ENCODE measurements at regions not wholly inside any gene's neighbourhood (a gene's known extent, or its start where the extent isn't known, plus 50 kb on each side); places are given as distances from the start of the nearest gene placed in this dataset.

GRCh38 chr4:183763990-183764754 is 105.1 kb downstream of the TRAPPC11 start:
- H3K27me3 ChIP-seq (ENCODE audit: control insufficient read depth in 1 of 2, insufficient read depth in 2 of 2, low read length in 2 of 2): no peaks in the 10 kb centered on the region

GRCh38 chr4:183765251-183765911 is 106.3 kb downstream of the TRAPPC11 start:
- Histone ChIP-seq H3K9ac (ENCODE audit: low read length) (no peak overlapping the region), H3K4me1 (ENCODE audit: insufficient read depth, low read length) (no peaks in the 10 kb centered on the region), H3K27ac (ENCODE audit: low read depth, low read length) (no peak overlapping the region), H3K9me3 (ENCODE audit: low read length) (no peaks in the 10 kb centered on the region), H3K4me3 (ENCODE audit: low read depth in 1 of 2, low read length in 2 of 2) (no peak overlapping the region), H3K27me3 (ENCODE audit: control insufficient read depth in 1 of 2, insufficient read depth in 2 of 2, low read length in 2 of 2) (no peaks in the 10 kb centered on the region), H3K36me3 (ENCODE audit: insufficient read depth, low read length) (no peaks in the 10 kb centered on the region)

More at GRCh38 chr4:183763990-183764754, 105.1 kb downstream of the TRAPPC11 start:
- H3K4me3 ChIP-seq (ENCODE audit: low read depth in 1 of 2, low read length in 2 of 2): no peak overlapping the region
- H3K27ac ChIP-seq (ENCODE audit: low read depth, low read length): no peak overlapping the region
- H3K4me1 ChIP-seq (ENCODE audit: insufficient read depth, low read length): no peaks in the 10 kb centered on the region
- no peaks in the 10 kb centered on the region for H3K36me3 ChIP-seq (ENCODE audit: insufficient read depth, low read length)
- no peak overlapping the region for H3K9ac ChIP-seq (ENCODE audit: low read length)
- H3K9me3 ChIP-seq (ENCODE audit: low read length): no peaks in the 10 kb centered on the region

GRCh38 chr4:183766140-183766539 is 107.0 kb downstream of the TRAPPC11 start:
- Histone ChIP-seq H3K4me3 (ENCODE audit: low read depth in 1 of 2, low read length in 2 of 2) (no peak overlapping the region), H3K36me3 (ENCODE audit: insufficient read depth, low read length) (no peaks in the 10 kb centered on the region), H3K9ac (ENCODE audit: low read length) (no peak overlapping the region), H3K9me3 (ENCODE audit: low read length) (no peaks in the 10 kb centered on the region), H3K4me1 (ENCODE audit: insufficient read depth, low read length) (no peaks in the 10 kb centered on the region), H3K27ac (ENCODE audit: low read depth, low read length) (no peak overlapping the region), H3K27me3 (ENCODE audit: control insufficient read depth in 1 of 2, insufficient read depth in 2 of 2, low read length in 2 of 2) (no peaks in the 10 kb centered on the region)

- Histone ChIP-seq H3K27me3 (ENCODE audit: control insufficient read depth in 1 of 2, insufficient read depth in 2 of 2, low read length in 2 of 2) (no peaks in the 10 kb centered on the region), H3K27ac (ENCODE audit: low read depth, low read length) (no peak overlapping the region), H3K4me3 (ENCODE audit: low read depth in 1 of 2, low read length in 2 of 2) (no peak overlapping the region), H3K4me1 (ENCODE audit: insufficient read depth, low read length) (no peaks in the 10 kb centered on the region), H3K9me3 (ENCODE audit: low read length) (no peaks in the 10 kb centered on the region), H3K9ac (ENCODE audit: low read length) (no peak overlapping the region), H3K36me3 (ENCODE audit: insufficient read depth, low read length) (no peaks in the 10 kb centered on the region)
Measured at GRCh38 chr4:183770906-183771305, 111.8 kb downstream of the TRAPPC11 start.

GRCh38 chr4:183772361-183772760 is 113.3 kb downstream of the TRAPPC11 start:
- no peaks in the 10 kb centered on the region for H3K27me3 ChIP-seq (ENCODE audit: control insufficient read depth in 1 of 2, insufficient read depth in 2 of 2, low read length in 2 of 2)

GRCh38 chr4:183773790-183774189 is 114.7 kb downstream of the TRAPPC11 start:
- no peaks in the 10 kb centered on the region for H3K9me3 ChIP-seq (ENCODE audit: low read length)
- no peaks in the 10 kb centered on the region for H3K27me3 ChIP-seq (ENCODE audit: control insufficient read depth in 1 of 2, insufficient read depth in 2 of 2, low read length in 2 of 2)
- H3K4me3 ChIP-seq (ENCODE audit: low read depth in 1 of 2, low read length in 2 of 2): no peak overlapping the region
- no peaks in the 10 kb centered on the region for H3K36me3 ChIP-seq (ENCODE audit: insufficient read depth, low read length)
- no peaks in the 10 kb centered on the region for H3K4me1 ChIP-seq (ENCODE audit: insufficient read depth, low read length)
- no peak overlapping the region for H3K9ac ChIP-seq (ENCODE audit: low read length)
- H3K27ac ChIP-seq (ENCODE audit: low read depth, low read length): no peak overlapping the region

More at GRCh38 chr4:183772361-183772760, 113.3 kb downstream of the TRAPPC11 start:
- H3K9me3 ChIP-seq (ENCODE audit: low read length): no peaks in the 10 kb centered on the region
- no peak overlapping the region for H3K9ac ChIP-seq (ENCODE audit: low read length)
- H3K27ac ChIP-seq (ENCODE audit: low read depth, low read length): no peak overlapping the region
- no peaks in the 10 kb centered on the region for H3K4me1 ChIP-seq (ENCODE audit: insufficient read depth, low read length)
- no peaks in the 10 kb centered on the region for H3K36me3 ChIP-seq (ENCODE audit: insufficient read depth, low read length)
- H3K4me3 ChIP-seq (ENCODE audit: low read depth in 1 of 2, low read length in 2 of 2): no peak overlapping the region

- no peaks in the 10 kb centered on the region for H3K4me1 ChIP-seq (ENCODE audit: insufficient read depth, low read length)
- H3K36me3 ChIP-seq (ENCODE audit: insufficient read depth, low read length): no peaks in the 10 kb centered on the region
- H3K27me3 ChIP-seq (ENCODE audit: control insufficient read depth in 1 of 2, insufficient read depth in 2 of 2, low read length in 2 of 2): no peaks in the 10 kb centered on the region
- no peak overlapping the region for H3K9ac ChIP-seq (ENCODE audit: low read length)
- no peaks in the 10 kb centered on the region for H3K9me3 ChIP-seq (ENCODE audit: low read length)
- H3K4me3 ChIP-seq (ENCODE audit: low read depth in 1 of 2, low read length in 2 of 2): no peak overlapping the region
- H3K27ac ChIP-seq (ENCODE audit: low read depth, low read length): no peak overlapping the region
Measured at GRCh38 chr4:183783306-183783705, 121.8 kb upstream of the STOX2 start.

- Histone ChIP-seq H3K9me3 (ENCODE audit: low read length) (no peaks in the 10 kb centered on the region), H3K36me3 (ENCODE audit: insufficient read depth, low read length) (no peaks in the 10 kb centered on the region), H3K4me1 (ENCODE audit: insufficient read depth, low read length) (no peaks in the 10 kb centered on the region), H3K27ac (ENCODE audit: low read depth, low read length) (no peak overlapping the region), H3K27me3 (ENCODE audit: control insufficient read depth in 1 of 2, insufficient read depth in 2 of 2, low read length in 2 of 2) (no peaks in the 10 kb centered on the region), H3K9ac (ENCODE audit: low read length) (no peak overlapping the region), H3K4me3 (ENCODE audit: low read depth in 1 of 2, low read length in 2 of 2) (no peak overlapping the region)
Measured at GRCh38 chr4:183783991-183784553, 121.0 kb upstream of the STOX2 start.

- H3K4me3 ChIP-seq (ENCODE audit: low read depth in 1 of 2, low read length in 2 of 2): no peak overlapping the region
- H3K9me3 ChIP-seq (ENCODE audit: low read length): peaks cover 8% of the 10 kb centered on the region
- no peaks in the 10 kb centered on the region for H3K36me3 ChIP-seq (ENCODE audit: insufficient read depth, low read length)
- no peak overlapping the region for H3K9ac ChIP-seq (ENCODE audit: low read length)
- H3K27ac ChIP-seq (ENCODE audit: low read depth, low read length): no peak overlapping the region
- no peaks in the 10 kb centered on the region for H3K4me1 ChIP-seq (ENCODE audit: insufficient read depth, low read length)
- no peaks in the 10 kb centered on the region for H3K27me3 ChIP-seq (ENCODE audit: control insufficient read depth in 1 of 2, insufficient read depth in 2 of 2, low read length in 2 of 2)
Measured at GRCh38 chr4:183788308-183788905, 116.7 kb upstream of the STOX2 start.

- H3K27me3 ChIP-seq (ENCODE audit: control insufficient read depth in 1 of 2, insufficient read depth in 2 of 2, low read length in 2 of 2): no peaks in the 10 kb centered on the region
- no peaks in the 10 kb centered on the region for H3K4me1 ChIP-seq (ENCODE audit: insufficient read depth, low read length)
- no peak overlapping the region for H3K9ac ChIP-seq (ENCODE audit: low read length)
- no peak overlapping the region for H3K27ac ChIP-seq (ENCODE audit: low read depth, low read length)
- no peak overlapping the region for H3K4me3 ChIP-seq (ENCODE audit: low read depth in 1 of 2, low read length in 2 of 2)
- no peaks in the 10 kb centered on the region for H3K36me3 ChIP-seq (ENCODE audit: insufficient read depth, low read length)
- H3K9me3 ChIP-seq (ENCODE audit: low read length): peaks cover 11% of the 10 kb centered on the region
Measured at GRCh38 chr4:183789657-183790056, 115.5 kb upstream of the STOX2 start.

- H3K27ac ChIP-seq (ENCODE audit: low read depth, low read length): no peak overlapping the region
- peaks cover 14% of the 10 kb centered on the region for H3K9me3 ChIP-seq (ENCODE audit: low read length)
- no peaks in the 10 kb centered on the region for H3K4me1 ChIP-seq (ENCODE audit: insufficient read depth, low read length)
- H3K27me3 ChIP-seq (ENCODE audit: control insufficient read depth in 1 of 2, insufficient read depth in 2 of 2, low read length in 2 of 2): no peaks in the 10 kb centered on the region
- no peaks in the 10 kb centered on the region for H3K36me3 ChIP-seq (ENCODE audit: insufficient read depth, low read length)
- no peak overlapping the region for H3K9ac ChIP-seq (ENCODE audit: low read length)
- no peak overlapping the region for H3K4me3 ChIP-seq (ENCODE audit: low read depth in 1 of 2, low read length in 2 of 2)
Measured at GRCh38 chr4:183790661-183791060, 114.4 kb upstream of the STOX2 start.

Measured in muscle layer of colon (tissue), 2 donors.